Lower leg skin (tissue), 4 donors: ENCODE measurements at regions not wholly inside any gene's neighbourhood (a gene's known extent, or its start where the extent isn't known, plus 50 kb on each side); places are given as distances from the start of the nearest gene placed in this dataset.

Source experiments
- DNase-seq, 2 donors: peaks; one replicate each; pipeline ENCODE4 v3.0.0-alpha.2; 2019; ENCODE audit warnings: low spot score in 2 of 2
- H3K4me3 ChIP-seq: fragments of 200-600 bp; sonication (generic); 2 replicates; pipeline ENCODE4 v1.5.1; 2017; ENCODE audit warnings: mild to moderate bottlenecking, low read depth; ENCODE audit not compliant: poor library complexity, severe bottlenecking
- POLR2A ChIP-seq, 2 donors: fragments of 450-650 bp; IDR thresholded peaks; one replicate each; pipeline ENCODE4 v1.6.1; 2016 to 2017; ENCODE audit warnings: antibody characterized with exemption in 2 of 2, mild to moderate bottlenecking in 1 of 2, moderate library complexity in 1 of 2
- WGBS, 2 donors: methylation state at CpG; one replicate each; pipeline ENCODE4 v1.1.5; 2018; 5-methylcytosine and 5-hydroxymethylcytosine counted together
- intact Hi-C: fragments of 100-400 bp; cut with DNase I; formaldehyde crosslinking; loops from one replicate; pipeline ENCODE4 v1.15.0; 2023; ENCODE audit warnings: low total_unique reads
- TF ChIP-seq, protein P1 (sequence below), 3 donors: fragments of 450-650 bp; IDR thresholded peaks; one replicate each; pipeline ENCODE4 v1.5.1; 2016; ENCODE audit warnings: antibody characterized with exemption in 3 of 3, mild to moderate bottlenecking in 3 of 3, moderate library complexity in 2 of 3

DNA sequence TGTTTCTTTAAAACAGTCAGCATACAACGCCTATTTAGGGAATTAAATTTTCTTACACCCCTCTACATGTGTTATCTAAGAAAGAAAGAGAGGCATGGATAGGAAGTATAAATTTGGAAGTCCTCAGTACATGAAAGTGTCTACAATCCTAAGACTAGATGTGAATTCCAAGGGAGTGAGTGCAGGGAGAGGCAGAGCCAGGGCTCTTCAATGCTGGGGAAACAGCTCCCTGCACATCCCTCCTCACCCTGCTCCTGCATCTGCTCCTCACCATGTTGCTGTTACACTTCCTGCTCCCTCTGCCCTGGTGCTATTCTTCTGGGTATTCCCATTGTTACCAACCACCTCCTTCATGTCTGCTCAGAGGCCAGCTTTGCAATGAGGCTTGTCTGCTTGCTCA lies 229.1 kb upstream of the AKR1E2 start:
- TF ChIP-seq POLR2A (IDR thresholded peaks at IDR 0.05): no peak
- TF ChIP-seq, protein P1, sequence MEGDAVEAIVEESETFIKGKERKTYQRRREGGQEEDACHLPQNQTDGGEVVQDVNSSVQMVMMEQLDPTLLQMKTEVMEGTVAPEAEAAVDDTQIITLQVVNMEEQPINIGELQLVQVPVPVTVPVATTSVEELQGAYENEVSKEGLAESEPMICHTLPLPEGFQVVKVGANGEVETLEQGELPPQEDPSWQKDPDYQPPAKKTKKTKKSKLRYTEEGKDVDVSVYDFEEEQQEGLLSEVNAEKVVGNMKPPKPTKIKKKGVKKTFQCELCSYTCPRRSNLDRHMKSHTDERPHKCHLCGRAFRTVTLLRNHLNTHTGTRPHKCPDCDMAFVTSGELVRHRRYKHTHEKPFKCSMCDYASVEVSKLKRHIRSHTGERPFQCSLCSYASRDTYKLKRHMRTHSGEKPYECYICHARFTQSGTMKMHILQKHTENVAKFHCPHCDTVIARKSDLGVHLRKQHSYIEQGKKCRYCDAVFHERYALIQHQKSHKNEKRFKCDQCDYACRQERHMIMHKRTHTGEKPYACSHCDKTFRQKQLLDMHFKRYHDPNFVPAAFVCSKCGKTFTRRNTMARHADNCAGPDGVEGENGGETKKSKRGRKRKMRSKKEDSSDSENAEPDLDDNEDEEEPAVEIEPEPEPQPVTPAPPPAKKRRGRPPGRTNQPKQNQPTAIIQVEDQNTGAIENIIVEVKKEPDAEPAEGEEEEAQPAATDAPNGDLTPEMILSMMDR (IDR thresholded peaks at IDR 0.05): no peak
- WGBS, 2 donors: 86 to 88% methylated on average over 1 of the region's 1 CpG
- no peak for DNase-seq
- intact Hi-C loops: no loop called here
- no peak overlapping the region for H3K4me3 ChIP-seq

DNA sequence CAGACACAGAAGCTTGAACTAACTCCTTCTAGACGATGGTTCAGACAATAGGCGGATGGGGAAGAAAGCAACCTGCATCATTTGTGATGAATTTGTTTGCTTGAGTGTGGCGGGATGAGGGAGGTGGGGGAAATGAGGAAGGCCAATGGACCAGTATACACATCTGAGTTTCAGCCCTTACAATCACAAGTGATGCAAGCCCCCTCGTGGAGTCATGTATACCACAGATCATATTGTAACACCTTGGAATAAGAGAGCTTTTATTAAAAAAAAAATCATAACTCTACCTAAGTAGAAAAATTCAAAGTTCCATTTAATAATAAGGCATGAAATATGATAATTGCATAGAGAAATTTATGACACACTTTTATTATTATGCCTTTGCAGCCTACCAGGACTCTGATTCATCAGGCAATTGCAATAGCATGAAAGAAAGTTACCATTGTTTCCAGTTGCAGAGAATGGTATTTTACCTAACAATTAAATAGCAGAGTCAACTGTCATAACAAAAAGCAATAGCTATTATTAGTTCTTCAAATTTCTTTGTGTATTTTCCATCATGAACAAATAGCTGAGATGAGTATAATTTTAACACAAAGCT lies 230.2 kb upstream of the AKR1E2 start:
- WGBS, 2 donors: 94 to 95% methylated on average over 4 of the region's 4 CpGs
- TF ChIP-seq, protein P1 (IDR thresholded peaks at IDR 0.05): no peak
- TF ChIP-seq POLR2A (IDR thresholded peaks at IDR 0.05): no peak
- H3K4me3 ChIP-seq: no peak overlapping the region
- no peak for DNase-seq
- intact Hi-C loops: no loop called here

DNA sequence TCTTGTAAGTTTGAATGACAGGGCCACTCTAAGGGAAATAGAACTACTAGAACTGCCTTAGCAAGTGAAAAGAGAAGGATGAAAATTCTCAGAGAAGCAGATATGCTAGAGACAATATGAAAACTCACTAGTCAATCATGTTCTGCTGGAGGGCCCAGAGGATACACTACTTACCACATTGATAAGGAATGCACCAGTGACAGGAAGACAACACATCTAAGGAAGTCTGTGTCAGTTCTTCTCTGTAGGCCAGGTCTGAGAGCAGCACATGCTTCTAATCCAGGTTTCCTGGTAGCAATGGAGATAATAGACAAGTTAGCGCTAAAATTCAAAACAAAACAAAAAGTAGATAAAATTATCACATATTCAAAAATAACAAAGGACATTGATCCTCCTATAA lies 235.2 kb upstream of the AKR1E2 start:
- no peak for DNase-seq
- TF ChIP-seq, protein P1 (IDR thresholded peaks at IDR 0.05): no peak
- TF ChIP-seq POLR2A (IDR thresholded peaks at IDR 0.05): no peak
- intact Hi-C loops: no loop called here
- H3K4me3 ChIP-seq: no peak overlapping the region
- WGBS, 2 donors: 100% methylated on average over 1 of the region's 1 CpG

DNA sequence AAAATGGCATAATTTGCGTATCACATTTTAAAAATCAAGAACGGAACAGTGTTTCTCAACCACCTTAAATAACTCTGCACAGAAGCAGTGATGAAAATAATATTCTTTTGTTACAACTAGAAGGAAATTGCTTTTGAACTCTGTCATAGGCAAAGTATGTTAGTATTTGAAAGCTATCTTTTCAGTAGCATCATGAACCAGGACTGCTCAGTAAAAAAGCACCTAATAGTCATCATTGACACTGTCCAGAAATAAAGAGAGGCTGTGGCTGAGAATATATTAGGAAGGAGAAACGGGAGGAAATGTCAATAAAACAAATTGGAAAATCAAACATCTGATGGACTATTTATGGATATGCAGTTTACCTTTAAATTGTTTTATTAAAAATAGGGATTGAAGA lies 237.2 kb upstream of the AKR1E2 start:
- no peak overlapping the region for H3K4me3 ChIP-seq
- TF ChIP-seq, protein P1 (IDR thresholded peaks at IDR 0.05): no peak
- TF ChIP-seq POLR2A (IDR thresholded peaks at IDR 0.05): no peak
- DNase-seq: no peak
- 89 to 90% methylated on average over 3 of the region's 3 CpGs for WGBS, 2 donors
- intact Hi-C loops: no loop called here

DNA sequence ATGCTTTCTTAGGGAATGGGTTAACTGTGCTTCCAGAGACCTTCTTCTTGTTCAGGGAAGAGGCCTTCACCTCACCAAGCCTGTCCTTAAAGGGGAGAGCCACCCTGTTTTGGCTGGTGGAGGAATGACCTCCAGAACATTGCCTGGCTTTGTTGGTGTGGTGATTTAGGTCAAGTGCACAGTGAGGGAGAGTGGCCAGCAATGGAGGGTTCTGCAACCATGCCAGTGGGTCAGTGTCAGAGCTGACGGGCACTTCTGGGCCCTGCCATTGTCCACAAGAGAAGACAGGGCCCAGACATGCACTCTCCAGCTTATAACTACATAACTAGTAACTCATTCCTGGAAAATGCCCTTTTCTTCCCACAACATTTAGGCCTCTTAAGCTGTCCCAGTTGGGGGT lies 238.5 kb upstream of the AKR1E2 start:
- no peak for DNase-seq
- intact Hi-C loops: no loop called here
- 100% methylated on average over 1 of the region's 1 CpG for WGBS, 2 donors
- TF ChIP-seq, protein P1 (IDR thresholded peaks at IDR 0.05): no peak
- TF ChIP-seq POLR2A (IDR thresholded peaks at IDR 0.05): no peak
- no peak overlapping the region for H3K4me3 ChIP-seq

DNA sequence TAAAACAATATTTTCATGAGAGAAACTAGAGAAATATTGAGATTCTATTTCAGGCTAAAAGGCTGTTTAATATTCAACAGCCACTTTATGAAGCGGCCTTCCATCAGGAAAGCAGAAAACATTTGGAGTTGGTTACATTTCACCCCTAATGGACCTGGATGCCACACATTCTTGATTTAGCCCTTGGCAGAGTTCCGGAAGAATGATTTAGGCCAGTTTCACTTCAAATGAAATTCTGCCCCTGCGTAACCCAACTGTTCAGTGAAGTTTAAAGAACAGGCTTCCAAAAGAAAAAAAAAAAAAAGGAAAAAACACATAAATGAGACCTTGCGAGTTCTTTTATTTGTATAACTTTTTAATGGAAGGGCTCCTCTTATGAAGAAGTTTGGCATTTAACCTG lies 239.2 kb upstream of the AKR1E2 start:
- H3K4me3 ChIP-seq: no peak overlapping the region
- intact Hi-C loops: no loop called here
- no peak for DNase-seq
- whole genome bisulfite sequencing, 2 donors: 76 to 78% methylated on average over 4 of the region's 4 CpGs
- TF ChIP-seq POLR2A (IDR thresholded peaks at IDR 0.05): no peak
- TF ChIP-seq, protein P1 (IDR thresholded peaks at IDR 0.05): no peak
